Non-pigmented ciliary epithelial cell (primary cell): ENCODE measurements at regions not wholly inside any gene's neighbourhood (a gene's known extent, or its start where the extent isn't known, plus 50 kb on each side); places are given as distances from the start of the nearest gene placed in this dataset.

Source experiments
- DNase-seq: peaks from one replicate; pipeline ENCODE4 v3.0.0-alpha.2; 2010; ENCODE audit warnings: low read depth

DNA sequence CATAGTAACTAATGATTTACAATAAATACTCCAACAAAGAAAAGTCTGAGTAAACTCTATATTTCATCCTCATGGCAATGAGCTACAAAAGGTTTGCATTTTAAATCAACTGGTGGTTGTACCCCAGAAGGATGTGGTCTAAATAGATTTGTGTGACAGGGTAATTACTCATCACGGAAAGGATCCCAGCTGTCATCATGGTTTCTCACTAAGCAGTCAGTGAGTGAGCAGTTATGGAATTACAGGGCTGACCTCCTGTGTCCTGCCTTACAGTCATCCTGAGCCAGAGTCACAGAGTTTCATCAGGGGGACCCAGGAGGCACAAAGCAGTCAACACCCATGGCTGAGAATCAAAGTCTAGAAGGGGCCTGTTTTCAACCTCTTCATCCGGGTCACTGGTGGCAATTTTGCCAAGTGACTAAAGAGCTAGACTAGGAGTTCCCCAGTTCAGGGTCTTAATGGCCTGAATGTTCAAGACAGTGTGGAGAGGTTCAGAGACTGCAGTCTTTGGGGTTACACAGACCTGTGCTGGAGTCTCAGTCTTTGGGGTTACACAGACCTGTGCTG is 210.7 kb upstream of the SLC24A2 start:
- DNase-seq, result peak; percentile 91

DNA sequence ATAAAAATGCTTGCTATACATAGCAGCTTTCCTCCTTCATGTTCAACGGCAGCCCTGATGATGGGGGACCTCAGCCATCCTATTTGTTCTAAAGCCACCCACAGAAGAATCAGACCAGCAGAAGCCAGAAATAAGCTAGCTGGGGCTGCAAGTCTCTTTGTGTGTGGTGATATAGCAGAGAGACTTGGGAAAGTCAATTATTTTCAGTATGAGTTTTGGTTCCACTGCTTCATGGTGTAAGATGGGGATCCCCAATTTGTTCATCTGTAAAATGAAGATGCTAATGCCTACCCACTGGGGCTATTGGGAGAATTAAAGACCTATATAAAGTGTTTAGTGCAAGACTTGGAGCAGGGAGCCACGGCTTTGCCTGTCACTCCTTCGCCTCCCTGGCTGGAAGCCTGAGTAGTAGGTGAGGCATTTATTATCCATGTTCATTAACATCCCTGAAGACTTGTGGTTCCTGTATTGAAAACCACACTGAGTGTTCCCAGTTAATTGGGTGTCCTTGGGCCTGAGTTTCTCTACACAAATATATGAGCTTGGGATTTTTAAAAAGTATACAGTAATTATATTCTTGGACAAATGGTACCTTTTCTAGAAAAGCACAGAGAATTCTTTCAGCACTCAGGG is 210.1 kb upstream of the SLC24A2 start:
- DNase-seq, result no peak

DNA sequence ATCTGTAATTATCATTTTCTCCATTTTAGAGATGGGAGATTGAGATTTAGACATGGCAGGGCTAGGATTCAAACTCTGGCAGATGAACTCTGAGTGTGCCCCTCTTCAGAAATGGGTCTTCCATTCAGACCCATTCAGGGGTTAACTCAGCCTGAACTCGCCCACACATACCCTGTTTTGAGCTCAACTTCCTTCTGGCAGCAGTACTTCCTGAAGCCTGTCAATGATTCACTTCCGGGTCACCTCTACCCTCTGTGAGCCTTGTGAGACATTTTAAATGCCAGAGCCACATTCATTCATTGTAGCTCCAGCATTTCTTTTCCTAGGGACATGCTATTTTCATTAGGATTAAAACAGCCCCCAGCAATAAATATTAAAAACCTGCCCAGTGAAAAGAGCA is 209.3 kb upstream of the SLC24A2 start:
- no peak for DNase-seq

DNA sequence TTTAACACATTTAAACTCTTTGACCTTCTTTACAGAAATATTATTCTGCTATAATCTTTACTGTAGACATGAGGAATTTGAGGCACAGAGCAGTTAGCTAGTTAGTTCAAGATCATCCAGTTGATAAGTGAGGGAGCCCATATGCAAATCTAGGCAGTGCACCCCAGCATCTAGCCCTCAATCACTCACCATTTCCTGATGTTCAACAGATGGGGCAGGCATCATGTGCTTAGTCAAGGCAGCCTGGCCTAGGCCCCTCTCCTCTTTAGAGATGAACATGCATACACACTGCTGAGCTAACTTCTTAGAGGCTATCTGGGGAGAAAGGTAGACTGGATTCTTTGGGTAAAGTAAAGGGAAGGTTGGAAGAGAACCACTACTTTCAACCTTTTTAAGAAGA is 206.8 kb upstream of the SLC24A2 start:
- no peak for DNase-seq

DNA sequence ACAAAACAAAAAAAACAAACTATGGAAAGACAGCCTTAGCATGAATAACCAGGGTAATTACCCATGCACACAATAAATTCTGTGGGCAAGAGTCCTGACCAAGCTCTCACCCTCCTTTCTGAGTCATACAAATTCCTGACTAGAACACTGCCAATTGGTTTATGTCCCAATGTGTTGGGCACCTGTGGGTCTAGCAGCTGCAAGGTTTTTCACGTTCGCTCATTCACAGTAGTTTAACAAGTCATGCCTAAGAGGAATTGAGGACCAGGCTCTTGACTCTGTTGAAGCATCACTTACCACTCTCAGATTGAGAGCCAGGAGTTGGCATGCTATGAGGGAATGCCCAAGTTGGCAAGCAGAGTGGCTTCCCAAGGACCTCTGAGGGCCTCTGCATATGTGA is 205.5 kb upstream of the SLC24A2 start:
- no peak for DNase-seq

DNA sequence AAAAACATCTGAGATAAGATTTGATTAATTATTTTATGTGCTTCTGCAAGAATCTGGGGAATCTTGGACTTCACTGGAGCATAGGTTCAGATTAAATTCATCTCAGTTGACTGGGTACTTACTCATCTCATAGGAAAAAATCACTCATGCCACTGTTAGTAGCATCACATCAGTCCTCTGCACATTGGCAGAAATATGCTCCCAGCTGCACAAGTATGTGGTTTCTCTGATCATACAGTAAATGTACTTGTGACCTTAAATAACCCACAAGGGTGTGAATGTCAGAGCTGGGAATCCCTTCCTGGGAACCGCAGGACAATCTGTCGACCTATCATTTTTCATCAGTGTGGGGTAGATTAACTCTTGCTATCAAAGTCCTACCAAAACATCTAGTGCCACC is 203.7 kb upstream of the SLC24A2 start:
- peak; percentile 76 for DNase-seq

DNA sequence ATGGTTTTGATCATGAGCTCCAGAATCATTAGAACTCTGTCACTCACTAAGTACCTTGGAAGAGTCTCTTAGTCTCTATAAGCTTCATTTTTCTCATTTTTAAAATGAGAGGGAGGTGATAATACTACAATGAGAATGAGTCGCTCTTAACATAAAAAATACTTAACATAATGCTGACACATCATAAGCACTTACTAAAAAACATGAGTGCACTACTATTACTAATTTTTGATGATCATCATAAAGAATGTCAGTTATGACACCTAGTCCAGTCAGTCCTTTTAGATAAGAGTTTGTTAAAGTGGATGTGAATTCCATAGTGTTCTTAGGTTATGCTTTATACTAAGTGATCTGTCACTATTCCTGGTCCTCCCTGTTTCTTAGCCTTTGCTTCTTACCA is 200.4 kb upstream of the SLC24A2 start:
- no peak for DNase-seq

DNA sequence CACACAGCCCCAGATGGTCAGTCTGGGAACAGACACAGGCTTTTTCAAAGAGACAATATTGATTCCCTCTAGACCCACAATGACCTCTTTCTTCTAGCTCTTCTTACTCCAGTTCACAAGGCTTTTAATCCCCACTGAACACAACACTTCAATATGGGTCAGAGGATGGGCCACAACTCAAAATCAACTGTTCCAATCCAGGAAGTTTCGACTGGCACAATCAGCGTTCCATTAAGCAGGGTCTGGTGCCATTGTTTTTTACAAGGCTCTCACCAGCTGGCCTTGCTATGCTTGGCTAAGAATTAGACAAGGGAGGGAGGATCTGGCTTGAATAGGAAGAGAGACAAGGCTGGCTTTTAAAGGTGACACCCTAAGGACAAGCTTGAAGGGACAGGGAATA is 199.4 kb upstream of the SLC24A2 start:
- DNase-seq, result no peak

DNA sequence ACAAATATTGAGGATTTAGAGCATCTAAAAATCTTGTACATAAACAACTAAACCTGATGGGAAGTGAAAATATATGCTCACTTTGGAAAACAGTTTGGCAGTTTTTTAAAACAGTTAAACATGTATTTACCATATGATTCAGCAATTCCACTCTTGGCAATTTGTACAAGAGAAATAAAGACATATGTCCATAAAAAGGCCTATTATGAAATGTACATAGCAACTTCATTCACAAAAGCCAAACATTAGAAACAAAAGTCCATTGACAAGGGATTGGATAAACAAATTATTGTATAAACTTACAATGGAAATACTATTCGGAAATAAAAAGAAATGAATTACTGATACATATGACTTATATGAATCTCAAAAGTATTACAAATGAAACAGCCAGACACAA is 196.2 kb upstream of the SLC24A2 start:
- no peak for DNase-seq

DNA sequence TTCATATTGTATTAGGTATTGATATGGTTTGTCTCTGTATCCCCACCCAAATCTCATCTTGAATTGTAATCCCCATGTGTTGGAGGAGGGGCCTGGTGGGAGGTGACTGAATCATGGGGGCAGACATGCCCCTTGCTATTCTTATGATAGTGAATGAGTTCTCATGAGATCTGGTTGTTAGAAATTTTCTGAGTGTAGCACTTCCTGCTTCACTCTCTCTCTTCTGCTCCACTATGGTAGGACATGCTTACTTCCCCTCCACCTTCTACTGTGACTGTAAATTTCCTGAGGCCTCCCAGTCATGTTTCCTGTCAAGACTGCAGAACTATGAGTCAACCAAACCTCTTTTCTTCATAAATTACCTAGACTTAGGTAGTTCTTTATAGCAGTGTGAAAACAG is 187.4 kb upstream of the SLC24A2 start:
- no peak for DNase-seq

DNA sequence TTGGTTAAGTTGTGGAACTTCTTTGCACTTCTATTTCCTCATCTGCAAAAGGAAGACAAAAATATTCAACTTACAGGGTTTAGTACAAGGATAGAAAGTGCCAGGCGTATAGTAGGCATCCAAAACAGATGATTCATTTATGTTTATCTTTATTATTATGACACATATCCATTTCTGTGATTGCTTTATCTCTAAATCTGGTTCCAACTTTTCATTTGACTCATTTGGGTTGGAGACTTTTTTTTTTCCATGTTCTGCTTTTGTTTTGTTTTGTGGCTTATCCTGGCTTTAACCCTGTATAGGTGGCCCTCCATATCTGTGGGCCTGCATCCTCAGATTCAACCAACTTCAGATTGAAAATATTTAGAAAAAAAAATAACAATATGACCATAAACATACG is 186.7 kb upstream of the SLC24A2 start:
- DNase-seq, result no peak

DNA sequence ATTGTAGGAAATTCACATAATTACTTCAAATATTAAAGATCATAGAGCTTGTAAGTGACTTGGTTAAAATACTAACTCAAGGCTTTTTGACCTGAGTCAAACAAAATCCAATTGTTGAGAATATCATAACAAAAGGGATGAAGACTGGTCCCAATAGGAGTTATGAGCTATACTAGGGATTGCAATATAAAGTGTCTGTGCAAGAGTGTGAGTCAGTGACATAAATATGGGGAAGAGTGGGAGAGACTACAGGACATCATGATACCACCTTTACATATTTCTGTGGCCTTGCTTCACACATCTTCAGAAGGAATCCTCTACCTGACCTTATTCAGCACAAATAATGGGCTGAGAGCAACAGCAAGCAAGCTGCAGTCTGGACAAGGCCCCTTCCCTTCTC is 180.9 kb upstream of the SLC24A2 start:
- DNase-seq, result peak; percentile 19

DNA sequence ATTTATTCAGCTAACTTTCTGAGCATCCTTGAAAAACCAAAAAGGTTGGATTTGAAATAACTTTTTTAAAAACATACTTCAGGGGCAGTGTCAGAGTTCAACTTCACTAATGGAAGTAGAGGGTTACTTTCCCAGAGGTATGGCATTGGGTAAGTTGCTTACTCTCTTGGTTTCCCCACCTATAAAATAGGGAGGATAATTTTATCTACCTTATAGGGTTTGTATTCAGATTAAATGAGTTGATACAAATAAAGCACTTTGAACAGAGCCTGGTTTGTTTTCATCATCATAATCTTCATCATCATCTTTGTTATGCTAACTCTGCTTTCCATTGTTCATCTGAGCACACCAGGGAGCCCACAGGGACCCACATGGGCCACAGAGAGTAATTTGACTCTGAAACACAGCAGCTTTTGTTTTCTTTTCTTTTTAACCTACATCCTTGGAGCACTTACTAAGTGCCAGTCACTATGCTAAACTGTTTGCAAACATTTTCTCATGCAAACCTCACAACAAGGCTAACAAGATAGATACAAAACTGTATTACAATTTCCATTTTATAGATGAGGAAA is 179.1 kb upstream of the SLC24A2 start:
- DNase-seq, result no peak

DNA sequence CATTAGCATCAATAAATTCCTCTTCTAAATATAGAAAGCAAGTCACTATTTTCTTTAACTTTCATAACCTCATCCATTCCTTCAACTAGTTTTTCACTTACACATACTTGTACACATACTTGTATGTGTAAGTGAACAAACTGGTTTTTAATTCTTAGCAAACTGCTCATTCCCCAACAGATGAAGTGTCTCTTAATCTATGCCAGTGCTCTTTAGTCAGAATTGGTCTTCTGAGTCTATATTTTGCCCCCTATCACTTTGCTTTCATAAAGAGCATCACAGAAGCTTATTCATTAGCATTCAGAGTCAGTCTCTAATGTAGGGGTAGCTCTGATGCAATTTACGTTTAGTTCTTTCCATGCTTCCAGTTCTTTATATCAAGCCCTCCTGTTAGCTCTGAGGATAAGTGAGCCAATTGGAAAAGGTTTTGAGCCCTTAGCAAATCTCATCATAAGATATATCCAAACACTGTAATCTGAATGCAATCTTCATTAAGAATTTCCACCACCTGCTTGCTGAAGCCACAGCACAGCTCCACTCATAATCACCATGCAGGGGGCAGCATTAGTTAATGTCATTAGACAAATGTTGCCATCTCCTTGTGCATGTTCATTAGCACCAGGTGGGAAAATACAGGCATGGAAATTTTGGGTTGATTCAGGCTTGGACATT is 178.5 kb upstream of the SLC24A2 start:
- no peak for DNase-seq

DNA sequence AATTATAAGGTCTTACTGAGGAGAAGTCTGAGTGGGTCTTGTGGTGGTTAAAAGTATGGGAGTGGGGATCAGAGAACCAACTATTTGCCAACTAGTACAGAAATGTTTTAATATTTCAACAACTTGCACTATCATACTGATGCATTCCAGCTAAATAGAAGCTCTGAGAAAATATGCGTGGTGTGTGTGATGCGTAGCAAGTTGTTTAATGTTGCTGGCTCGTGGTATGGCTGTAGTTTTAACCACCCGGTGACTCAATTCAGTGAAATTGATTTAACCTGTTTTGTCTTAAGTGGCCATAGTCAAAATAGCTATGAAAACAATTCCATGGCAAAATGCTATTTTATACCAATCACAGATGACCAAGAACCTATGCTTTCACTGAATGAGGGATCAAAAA is 176.5 kb upstream of the SLC24A2 start:
- DNase-seq, result peak; percentile 37

DNA sequence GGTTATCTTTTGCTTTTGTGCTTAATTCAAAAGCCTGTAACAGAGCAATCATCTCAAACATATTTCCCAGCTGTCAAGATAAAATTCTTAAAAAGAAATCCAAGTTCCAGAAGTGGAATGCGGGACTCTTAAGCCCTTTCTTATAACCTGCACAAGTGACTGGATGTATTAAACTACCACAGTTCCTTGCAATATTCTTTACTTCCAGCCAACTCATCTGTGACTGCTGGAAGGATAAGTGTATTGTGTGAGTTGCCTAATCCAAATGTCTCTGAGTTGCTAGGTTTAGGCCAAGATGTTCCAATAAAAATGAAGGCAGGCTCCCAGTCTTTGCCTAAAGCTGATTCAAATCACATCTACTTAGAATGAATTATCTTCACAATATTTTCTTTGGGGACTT is 159.2 kb upstream of the SLC24A2 start:
- DNase-seq, result no peak

DNA sequence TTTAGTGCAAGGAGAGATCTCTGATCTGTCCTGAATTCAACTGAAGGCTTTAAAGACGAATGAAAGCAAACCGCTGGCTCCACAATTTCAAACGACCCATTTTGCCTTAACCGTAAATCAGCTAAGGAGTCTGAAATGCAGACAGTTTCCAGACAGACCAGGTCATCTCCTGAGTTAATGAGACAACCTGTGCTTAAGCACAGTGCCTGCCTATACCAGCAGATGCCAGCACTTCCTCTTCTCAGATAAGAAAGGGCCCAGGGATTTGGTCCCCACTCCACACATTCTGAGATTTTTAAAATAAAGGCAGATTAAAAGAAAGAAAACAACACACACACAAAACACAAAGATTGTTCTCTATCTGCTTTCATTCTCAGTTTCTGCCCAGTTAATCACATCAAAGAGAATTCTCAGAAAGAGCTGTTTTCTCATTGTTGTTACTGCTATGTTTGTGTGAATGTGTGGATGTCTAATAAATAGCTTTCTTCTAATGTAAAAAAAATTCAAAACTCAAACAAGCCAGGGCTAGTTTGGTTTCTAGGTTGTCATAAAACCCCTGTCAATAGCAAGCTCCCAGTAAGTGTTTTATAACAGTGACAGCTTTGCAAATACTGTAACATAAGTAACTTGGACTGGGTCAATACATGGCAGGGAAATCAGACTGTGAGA is 157.7 kb upstream of the SLC24A2 start:
- no peak for DNase-seq

DNA sequence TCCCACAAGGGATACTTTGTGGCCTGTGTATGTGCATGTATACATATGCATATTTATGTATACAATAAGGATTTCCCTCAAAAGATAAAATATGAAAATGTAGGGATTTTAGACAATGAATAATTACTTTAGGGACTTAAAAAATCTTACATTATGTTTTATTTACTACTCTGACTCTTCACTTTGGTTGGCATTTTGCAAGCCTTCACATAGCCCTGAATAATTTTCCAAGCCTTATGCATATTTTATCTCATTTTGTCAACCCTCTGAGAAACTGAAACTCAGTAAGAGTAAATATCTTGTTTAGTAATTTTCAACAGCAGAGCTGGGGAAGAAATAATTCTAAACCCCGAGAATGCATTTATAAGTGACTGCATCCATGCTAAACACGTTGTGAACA is 153.0 kb upstream of the SLC24A2 start:
- DNase-seq, result no peak

DNA sequence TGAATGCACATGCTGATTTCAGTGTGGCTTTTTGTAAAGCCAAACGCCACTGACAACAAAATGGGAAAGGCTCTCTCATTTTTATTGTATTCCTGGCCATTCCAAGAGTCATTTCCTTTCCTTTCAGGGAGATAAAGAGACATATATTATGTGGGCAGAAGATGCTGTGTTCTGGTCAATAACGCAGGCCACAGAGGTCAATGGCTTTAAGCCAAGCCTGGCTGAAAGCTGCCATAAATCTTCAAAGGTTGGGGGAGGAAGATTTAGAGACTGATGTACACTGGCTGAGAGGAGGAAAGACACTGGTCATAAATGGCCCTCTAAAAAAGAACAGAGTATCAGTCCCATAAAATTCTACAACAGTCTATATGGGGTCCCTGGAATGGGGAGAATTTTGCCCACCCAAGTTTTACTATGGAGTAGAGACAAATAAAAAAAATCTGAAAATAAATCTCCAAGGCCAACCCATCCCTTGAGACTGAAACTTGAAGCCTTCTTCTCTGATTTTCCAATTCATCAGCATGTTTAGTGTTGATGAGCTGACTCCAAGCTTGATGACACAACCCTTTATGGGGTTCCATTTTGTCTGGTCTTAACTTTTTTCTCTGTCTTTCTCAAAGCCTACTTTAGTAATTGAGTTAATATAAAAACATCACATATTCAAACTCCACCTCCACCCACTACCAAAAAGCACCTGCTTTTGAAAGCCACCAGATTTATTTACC is 152.1 kb upstream of the SLC24A2 start:
- DNase-seq, result no peak

DNA sequence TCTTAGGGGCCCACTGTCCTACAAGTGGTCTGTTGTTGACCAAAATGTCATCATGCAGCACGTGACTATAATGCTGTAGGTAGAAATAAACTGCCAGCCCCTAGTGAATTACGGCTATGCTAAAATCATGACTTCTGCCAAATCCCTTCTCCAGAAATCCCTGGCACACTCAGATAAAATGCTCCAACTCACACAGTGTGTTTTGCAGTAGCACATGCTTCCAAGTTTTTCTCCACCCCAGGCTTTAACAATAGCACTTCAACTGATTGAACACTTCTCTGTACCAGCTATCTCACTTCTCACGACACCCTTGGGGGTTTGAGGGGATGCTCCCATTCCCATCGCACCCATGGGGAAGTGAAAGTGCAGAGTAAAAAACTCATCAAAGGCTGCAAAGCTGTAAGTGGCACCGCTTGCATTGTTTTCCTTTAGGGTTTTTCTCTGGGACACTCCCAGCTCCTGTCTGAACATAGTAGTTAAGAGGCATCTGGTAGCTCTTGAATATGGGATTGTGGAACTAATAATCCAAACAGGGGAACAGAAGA is 151.0 kb upstream of the SLC24A2 start:
- no peak for DNase-seq

DNA sequence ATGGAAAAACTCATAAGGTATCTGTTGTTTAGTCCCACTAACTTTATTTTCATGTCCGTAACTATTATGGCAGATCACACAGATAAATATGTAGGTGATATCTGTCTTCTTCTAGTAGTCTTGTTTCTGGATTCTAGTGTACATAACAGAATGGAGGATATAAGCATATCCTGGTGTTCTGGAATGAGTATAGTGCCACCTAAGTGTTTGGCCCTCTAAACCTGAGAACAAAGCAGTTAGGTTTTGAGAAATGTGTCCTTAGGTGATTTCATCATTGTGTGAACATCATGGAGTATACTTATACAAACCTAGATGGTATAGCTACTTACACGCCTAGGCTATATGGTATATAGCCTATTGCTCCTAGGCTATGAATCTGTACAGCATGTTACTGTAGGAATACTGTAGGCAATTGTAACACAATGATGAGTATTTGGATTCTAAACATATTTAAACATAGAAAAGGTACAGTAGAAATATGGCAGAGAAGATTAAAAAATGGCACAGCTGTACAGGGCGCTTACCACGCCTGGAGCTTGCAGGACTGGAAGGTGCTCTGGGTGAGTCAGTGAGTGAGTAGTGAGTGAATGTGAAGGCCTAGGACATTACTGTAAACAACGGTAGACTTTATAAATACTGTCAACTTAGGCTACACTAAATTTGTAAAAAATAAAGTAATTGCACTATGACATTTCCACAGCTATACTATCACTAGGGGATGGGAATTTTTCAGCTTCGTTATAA is 150.3 kb upstream of the SLC24A2 start:
- DNase-seq, result no peak
